Head of caudate nucleus (tissue), 42 donors: ENCODE measurements at regions not wholly inside any gene's neighbourhood (a gene's known extent, or its start where the extent isn't known, plus 50 kb on each side); places are given as distances from the start of the nearest gene placed in this dataset.

Experiments used
- DNase-seq, 42 donors: peaks; one replicate each; pipeline versions ENCODE4 v3.0.0 to v3.0.0-alpha.2; 2020 to 2021; ENCODE audit warnings: mixed read lengths in 7 of 42
- intact Hi-C: fragments of 100-400 bp; cut with DNase I; formaldehyde crosslinking; loops from one replicate; pipeline ENCODE4 v1.15.0; 2022

- intact Hi-C loops: no loop called here
- peak in 36 of 42 donors; percentile 14 to 81 (median 48) for DNase-seq
Measured at GRCh38 chr13:33633701-33634545, 184.0 kb upstream of the RFC3 start.

GRCh38 chr13:33634546-33634982 is 183.4 kb upstream of the RFC3 start:
- intact Hi-C loops: no loop called here
- DNase-seq: peak in 30 of 42 donors; percentile 15 to 74 (median 46)

- no peak for DNase-seq
- intact Hi-C loops: no loop called here
Measured at GRCh38 chr13:33636243-33636642, 181.7 kb upstream of the RFC3 start.

GRCh38 chr13:33636955-33637670 is 180.8 kb upstream of the RFC3 start:
- intact Hi-C loops: no loop called here

GRCh38 chr13:33637978-33638743 is 179.8 kb upstream of the RFC3 start:
- intact Hi-C loops: no loop called here
- DNase-seq: no peak

More at GRCh38 chr13:33636955-33637670, 180.8 kb upstream of the RFC3 start:
- DNase-seq: no peak

- DNase-seq: no peak
- intact Hi-C loops: no loop called here
Measured at GRCh38 chr13:33639158-33639557, 178.8 kb upstream of the RFC3 start.

- intact Hi-C loops: no loop called here
- no peak for DNase-seq
Measured at GRCh38 chr13:33639626-33640080, 178.3 kb upstream of the RFC3 start.

- no peak for DNase-seq
- intact Hi-C loops: no loop called here
Measured at GRCh38 chr13:33640832-33641231, 177.1 kb upstream of the RFC3 start.

- intact Hi-C loops: no loop called here
- no peak for DNase-seq
Measured at GRCh38 chr13:33642374-33643065, 175.4 kb upstream of the RFC3 start.

- DNase-seq: no peak
- intact Hi-C loops: no loop called here
Measured at GRCh38 chr13:33644581-33645543, 173.1 kb upstream of the RFC3 start.

GRCh38 chr13:33645591-33646554 is 172.1 kb upstream of the RFC3 start:
- DNase-seq: no peak
- intact Hi-C loops: no loop called here

GRCh38 chr13:33649212-33649878 is 168.6 kb upstream of the RFC3 start:
- no peak for DNase-seq
- intact Hi-C loops: no loop called here

GRCh38 chr13:33651766-33652165 is 166.2 kb upstream of the RFC3 start:
- intact Hi-C loops: no loop called here
- no peak for DNase-seq

GRCh38 chr13:33657274-33657673 is 160.7 kb upstream of the RFC3 start:
- intact Hi-C loops: no loop called here
- DNase-seq: no peak

- DNase-seq: no peak
- intact Hi-C loops: no loop called here
Measured at GRCh38 chr13:33659466-33659865, 158.5 kb upstream of the RFC3 start.

GRCh38 chr13:33659894-33660293 is 158.1 kb upstream of the RFC3 start:
- no peak for DNase-seq
- intact Hi-C loops: no loop called here
